ENCODE measurements at regions not wholly inside any gene's neighbourhood (a gene's known extent, or its start where the extent isn't known, plus 50 kb on each side); places are given as distances from the start of the nearest gene placed in this dataset.

DNA sequence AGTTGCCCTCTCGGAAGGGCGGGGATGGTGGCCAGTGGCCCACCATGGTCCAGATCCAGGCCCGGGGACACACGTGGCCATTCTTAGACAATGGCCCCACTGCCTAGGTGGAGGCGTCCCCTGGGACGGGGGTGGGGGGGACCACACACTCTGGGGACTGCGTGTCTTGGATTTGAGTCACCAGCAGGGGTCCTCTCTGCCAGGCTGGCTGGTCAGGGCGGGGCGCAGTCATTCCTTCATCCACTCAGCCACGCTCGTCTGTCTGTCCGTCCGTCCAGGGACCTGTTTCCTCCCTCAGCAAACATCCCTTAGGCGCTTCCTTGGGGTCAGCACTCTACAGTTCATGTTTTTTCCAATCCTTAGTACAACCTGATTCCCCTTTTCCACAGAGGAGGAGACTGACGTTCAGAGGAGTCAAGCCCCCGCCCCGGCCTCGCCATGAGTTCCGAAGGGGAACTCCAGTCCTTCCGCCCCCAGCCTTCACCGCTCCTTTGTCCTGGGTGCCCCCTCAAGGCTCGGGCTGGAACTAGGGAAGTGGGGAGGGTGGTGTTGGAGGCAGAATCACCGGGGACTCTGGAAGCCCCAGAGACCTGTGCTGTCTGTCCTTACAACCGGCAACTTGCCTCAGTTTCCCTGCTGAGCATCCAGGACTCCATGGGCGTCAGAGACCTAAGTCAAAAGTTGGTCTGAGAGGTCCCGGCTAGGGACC lies 276.6 kb upstream of the MVB12B start:
- TF ChIP-seq GATA1 (IDR thresholded peaks at IDR 0.05; ENCODE audit: low read depth, low read length) (no peak), POLR2A (IDR thresholded peaks at IDR 0.05; ENCODE audit: low read length) (no peak)
- no peak for DNase-seq

DNA sequence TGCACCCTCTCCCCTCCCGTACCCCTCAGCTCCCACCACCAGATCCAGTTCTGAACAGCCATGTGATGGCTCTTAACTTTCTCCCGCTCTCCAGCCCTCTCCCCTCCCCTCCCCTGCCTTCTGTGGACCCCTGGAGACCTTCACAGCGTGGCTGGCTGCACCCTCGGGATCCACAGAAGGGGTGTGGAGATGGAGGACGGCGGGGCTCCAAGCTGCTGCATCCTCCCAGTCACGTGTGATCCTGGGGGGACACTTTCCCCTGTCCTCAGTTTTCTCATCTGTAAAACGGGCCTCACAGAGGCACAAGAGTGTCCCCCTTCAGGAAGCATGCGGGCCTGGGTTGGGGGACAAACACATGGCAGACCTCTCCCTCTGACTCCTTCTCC lies 276.0 kb upstream of the MVB12B start:
- no peak for DNase-seq
- TF ChIP-seq POLR2A (IDR thresholded peaks at IDR 0.05; ENCODE audit: low read length) (no peak), GATA1 (IDR thresholded peaks at IDR 0.05; ENCODE audit: low read depth, low read length) (no peak)

DNA sequence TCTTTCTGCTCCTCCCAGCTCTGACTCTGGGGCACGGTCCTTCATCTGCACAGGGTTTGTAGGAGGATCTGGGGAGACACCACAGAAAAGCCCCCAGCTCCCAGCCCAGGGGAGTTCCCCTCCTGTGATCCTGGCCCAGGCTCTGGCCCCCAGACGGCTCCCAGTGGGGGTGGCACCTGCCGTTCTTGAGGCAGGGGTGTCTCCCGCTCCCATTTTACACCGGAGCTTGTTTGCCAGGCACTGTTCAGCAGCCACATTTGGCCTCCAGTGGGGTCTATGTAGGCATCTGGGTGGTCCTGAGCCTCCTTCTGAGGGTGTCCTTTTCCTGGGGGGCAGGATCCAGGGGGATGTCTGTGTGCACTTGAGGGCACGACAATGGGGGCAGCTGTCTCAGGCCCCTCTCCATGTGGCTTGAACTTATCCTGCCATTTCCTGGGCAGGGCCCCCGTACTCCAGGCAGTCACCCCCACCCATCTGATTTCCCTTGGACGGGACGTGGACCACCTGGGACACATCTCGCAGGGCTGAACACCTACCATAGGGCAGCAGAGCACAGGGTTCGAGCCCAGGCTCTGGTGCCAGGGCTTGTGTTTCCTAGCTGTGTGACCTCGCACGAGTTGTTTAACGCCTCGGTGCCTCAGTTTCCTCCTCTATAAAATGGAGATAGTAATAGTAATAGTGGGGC lies 275.0 kb upstream of the MVB12B start:
- TF ChIP-seq POLR2A (IDR thresholded peaks at IDR 0.05; ENCODE audit: low read length) = no peak
- TF ChIP-seq GATA1 (IDR thresholded peaks at IDR 0.05; ENCODE audit: low read depth, low read length) = no peak
- DNase-seq = no peak

DNA sequence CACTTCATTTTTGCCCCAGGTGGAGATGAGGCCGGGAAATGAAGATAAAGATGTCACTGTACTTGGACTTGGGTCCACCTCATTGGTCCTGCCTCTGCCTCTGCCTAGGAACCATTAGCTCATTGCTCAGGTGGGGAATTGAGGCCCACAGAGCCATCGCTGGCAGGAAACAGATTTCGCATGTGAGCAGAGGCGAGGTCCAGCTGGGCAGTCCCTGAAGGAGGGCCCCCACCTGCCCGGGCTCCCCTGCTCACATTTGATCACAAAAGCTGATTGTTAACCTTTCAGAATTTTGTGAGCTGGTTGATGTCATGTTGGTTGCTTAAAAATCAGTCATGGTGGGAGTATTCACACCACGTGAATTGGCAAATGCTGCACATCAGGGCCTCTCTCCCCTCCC lies 273.8 kb upstream of the MVB12B start:
- TF ChIP-seq POLR2A (IDR thresholded peaks at IDR 0.05; ENCODE audit: low read length) (no peak), GATA1 (IDR thresholded peaks at IDR 0.05; ENCODE audit: low read depth, low read length) (no peak)
- no peak for DNase-seq

DNA sequence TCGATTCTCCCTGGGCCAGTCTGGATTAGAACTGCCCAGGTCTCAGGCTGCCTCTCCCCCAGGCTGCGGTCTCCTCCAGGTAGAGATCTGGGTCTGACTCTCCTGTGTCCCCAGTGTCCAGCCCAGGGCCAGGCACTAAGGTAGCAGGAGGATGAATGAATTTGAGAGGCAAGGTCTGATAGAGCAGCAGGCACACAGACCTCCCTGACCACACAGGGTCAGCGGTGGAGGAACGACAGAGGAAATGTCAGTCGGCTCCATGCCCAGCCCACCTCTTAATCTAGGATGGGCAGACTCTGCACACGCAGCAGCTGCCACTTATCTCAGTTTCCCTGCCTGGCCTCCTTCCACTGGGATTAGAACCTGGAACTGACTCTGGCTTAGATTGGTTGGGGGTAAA lies 272.7 kb upstream of the MVB12B start:
- TF ChIP-seq GATA1 (IDR thresholded peaks at IDR 0.05; ENCODE audit: low read depth, low read length) (no peak), POLR2A (IDR thresholded peaks at IDR 0.05; ENCODE audit: low read length) (no peak)

DNA sequence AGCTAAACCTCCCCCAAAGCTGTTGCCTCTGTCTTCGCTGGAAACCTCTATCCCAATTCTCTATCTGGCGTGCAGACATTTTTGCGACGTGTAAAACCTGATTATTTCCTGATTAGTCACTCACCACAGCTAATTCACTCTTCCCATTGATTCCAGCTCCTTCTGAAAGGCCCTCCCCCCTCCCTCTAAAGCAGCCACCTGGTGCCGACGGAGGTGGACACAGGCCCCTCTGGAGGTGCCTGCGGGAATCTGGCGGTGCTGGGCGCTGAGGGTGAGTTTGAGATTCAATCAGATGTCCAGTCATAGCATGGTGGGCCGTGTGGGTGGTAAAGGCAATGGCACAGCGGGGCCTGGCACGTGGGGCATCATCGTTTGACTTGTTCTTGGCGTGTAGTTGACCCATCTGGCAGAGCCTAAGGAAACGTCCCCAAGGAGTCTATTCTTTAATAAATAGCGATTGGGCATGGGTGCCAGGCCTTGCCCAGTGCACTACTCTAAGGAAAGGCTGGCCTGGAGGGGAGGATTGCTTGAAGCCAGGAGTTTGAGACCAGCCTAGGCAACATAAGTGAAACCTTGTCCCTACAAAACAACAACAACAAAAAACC lies 271.1 kb upstream of the MVB12B start:
- DNase-seq = no peak

More for the DNA sequence above, 272.7 kb upstream of the MVB12B start:
- DNase-seq = no peak

DNA sequence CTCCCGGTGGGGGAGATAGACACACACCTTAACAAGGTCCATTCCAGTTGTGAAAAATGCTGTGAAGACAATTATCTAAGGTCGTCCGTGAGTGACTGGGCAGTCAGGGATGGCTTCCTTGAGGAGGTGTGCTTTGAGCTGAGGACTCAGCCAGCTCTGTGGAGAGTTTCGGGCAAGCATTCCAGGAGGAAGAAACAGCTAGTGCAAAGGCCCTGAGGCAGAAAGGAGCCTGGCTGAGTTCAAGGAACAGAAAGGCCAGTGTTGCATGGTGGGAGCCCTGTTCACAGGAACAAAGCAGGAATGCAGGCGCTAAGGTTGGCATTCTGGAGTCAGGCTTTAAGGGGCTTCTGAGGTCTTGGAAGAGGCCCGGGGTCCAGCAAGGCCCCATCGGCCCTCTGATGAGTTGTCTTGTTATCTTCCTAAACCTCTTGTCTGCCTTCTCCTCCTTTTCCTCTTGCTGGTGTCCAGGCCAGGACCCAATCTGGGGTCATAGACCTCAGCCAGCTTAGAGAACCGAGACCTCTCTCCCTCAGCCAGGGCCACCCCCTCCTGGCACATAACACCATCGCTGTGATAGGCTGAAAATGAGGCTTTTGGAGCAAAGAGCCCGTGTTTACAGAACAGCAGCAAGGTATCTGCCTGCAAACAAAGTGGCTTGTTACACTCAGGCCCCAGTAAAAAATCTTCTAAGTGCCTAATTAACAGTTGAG lies 270.2 kb upstream of the MVB12B start:
- no peak for TF ChIP-seq GATA1 (IDR thresholded peaks at IDR 0.05; ENCODE audit: low read depth, low read length)
- no peak for TF ChIP-seq POLR2A (IDR thresholded peaks at IDR 0.05; ENCODE audit: low read length)

More for the DNA sequence above, 271.1 kb upstream of the MVB12B start:
- TF ChIP-seq POLR2A (IDR thresholded peaks at IDR 0.05; ENCODE audit: low read length) (no peak), GATA1 (IDR thresholded peaks at IDR 0.05; ENCODE audit: low read depth, low read length) (no peak)

DNA sequence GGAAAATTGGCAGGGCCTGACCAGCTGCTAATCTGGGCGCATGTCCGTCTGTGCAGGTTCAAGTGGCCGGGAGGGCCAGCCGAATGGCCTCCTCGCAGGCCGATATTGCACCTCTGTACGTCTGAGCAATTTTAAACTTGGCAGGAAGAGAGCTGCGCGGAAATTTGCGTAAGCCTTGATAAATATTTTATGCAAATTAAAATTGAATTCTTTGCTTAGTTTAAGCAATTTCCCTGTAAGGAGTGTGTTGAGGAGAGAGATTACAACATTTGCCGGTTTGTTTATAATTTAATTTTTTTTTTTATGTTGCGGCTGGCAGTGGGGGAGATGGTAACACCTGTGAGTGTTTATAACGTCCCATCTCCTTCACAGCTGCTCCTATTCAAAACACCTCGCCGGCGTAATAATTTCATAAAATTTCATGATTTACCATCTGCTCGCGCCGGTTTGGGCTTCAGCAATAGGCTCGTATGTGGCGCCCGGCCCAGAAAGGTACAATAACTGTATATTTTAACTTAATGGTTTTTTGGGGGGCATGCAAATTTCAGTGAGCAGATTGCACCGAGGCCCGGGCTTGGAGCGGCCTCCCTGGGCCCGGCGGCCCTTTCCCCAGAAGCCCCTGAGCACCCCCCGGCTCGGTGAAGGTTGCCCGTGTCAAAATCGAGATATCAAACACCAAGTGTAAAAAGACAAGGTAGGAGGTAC lies 269.4 kb upstream of the MVB12B start:
- no peak for DNase-seq
- TF ChIP-seq POLR2A (IDR thresholded peaks at IDR 0.05; ENCODE audit: low read length) (no peak), GATA1 (IDR thresholded peaks at IDR 0.05; ENCODE audit: low read depth, low read length) (no peak)

More for the DNA sequence above, 270.2 kb upstream of the MVB12B start:
- DNase-seq = no peak

DNA sequence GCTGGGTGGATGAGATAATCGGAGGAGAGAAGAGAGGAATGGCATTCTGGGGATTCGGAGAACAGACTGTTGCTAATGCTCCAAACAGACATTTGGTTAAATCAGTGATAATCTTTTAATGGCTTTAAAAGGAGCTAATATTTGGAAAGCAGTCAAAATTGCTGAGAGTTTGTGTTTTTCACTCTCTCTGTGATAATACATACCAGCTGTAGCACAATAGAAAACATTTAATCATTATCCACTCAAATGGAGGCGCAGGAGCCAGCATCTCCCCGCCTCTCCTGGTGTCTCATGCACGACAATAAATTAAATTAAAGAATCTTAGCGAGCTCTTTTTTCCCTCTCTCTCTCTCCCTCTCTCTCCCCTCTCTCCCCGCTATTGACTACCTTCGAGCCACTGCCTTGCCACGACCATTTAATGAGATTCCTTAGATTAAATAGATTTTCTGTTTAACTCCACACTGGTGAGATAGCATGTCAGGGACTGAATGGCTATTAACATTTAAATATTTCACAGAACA lies 268.6 kb upstream of the MVB12B start:
- no peak for TF ChIP-seq GATA1 (IDR thresholded peaks at IDR 0.05; ENCODE audit: low read depth, low read length)
- TF ChIP-seq POLR2A (IDR thresholded peaks at IDR 0.05; ENCODE audit: low read length) = no peak

DNA sequence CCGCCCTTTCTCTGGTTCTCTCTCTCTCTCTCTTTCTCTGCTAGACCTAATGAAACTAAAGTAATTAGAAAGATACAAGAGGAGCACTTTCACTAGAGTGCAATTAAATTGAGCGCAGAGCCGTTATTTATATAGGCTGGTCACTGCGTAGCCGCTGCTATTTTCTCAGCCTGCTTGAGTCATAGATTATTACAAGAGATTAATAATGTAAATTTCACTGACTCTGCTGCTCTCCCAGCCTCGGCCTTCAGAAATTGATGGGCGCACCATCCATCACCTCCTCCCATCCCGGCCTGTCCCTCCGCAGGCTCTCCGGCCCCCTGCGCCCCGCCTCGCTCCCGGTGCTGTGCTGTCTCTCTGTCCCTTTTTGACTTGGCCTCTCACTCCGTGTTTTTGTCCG lies 268.0 kb upstream of the MVB12B start:
- no peak for DNase-seq
- TF ChIP-seq GATA1 (IDR thresholded peaks at IDR 0.05; ENCODE audit: low read depth, low read length) (no peak), POLR2A (IDR thresholded peaks at IDR 0.05; ENCODE audit: low read length) (no peak)

More for the DNA sequence above, 268.6 kb upstream of the MVB12B start:
- DNase-seq = no peak

DNA sequence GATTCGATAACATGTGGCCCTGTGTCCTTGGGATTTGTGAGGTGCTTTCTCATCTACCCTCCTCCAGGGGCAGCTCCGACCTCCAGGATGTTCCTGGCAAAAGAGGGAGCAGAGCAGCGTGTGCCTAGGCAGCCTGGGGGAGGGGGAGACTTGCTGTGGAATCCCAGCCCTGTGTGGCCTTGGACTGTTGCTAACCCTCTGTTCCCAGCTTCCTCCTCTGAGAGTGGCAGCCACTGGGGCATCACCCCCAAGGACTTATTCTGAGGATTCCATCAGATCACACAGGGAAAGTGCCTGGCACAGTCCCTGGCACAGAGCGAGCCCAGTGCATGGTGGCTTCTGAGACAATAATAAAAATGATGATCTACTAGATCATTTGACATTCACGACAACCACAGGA lies 265.1 kb upstream of the MVB12B start:
- TF ChIP-seq GATA1 (IDR thresholded peaks at IDR 0.05; ENCODE audit: low read depth, low read length) (no peak), POLR2A (IDR thresholded peaks at IDR 0.05; ENCODE audit: low read length) (no peak)
- DNase-seq = no peak

DNA sequence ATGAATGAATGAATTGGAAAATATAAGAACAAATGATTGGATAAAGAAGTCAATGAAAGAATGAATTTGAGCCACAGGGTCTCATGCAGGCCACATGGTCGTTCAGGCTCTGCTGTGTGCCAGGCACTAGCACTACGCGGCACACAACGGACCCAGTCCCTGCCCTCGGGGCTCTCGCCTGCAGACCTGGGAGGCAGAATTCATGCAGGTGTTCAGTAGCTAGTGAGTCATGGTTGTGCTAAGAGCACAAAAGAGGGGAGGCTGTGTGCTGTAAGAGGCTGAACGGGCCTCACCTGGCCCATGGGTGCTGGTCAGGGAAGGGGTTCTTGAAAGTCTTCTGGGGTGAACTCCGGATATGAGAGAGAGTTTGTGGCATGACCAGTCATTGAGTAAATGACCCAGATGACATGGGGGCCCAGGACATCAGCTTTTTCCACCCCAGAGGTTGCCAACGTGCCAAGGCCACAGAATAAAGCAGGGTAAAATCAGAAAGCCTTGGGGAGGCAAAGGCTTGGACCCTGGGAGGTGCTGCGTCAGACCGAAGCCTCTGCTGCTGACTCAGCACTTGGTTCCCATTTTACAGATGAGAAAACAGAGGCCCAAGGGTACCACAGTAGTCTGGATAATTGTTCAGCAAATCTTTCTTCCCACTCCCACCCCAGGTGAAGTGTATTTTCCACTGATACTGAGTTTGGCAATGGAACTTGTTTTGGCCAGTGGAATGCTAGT lies 264.3 kb upstream of the MVB12B start:
- TF ChIP-seq POLR2A (IDR thresholded peaks at IDR 0.05; ENCODE audit: low read length) = no peak

DNA sequence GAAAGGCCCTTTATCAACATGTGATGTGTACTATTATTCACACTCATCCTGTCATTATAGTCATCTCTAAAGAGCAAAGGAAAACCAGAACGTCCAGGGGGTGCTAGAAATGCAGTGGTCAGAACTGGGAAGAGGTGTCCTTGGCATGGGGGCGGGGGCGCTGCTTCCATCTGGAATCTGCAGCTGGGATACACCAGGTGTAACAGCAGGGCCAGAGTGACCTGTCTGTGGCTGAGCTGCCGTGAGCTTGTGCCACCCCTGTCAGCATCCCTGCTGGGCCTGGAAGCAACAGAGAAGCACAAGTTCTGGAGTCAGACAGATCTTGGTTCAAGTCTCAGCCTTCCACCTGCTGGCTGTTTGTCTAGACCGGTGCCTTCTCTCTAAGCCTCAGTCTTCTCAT lies 263.3 kb upstream of the MVB12B start:
- no peak for TF ChIP-seq POLR2A (IDR thresholded peaks at IDR 0.05; ENCODE audit: low read length)
- no peak for TF ChIP-seq GATA1 (IDR thresholded peaks at IDR 0.05; ENCODE audit: low read depth, low read length)
- DNase-seq = no peak

More for the DNA sequence above, 264.3 kb upstream of the MVB12B start:
- DNase-seq = no peak

Measured in erythroblast (primary cell).